A549 (cell line): ENCODE measurements at regions not wholly inside any gene's neighbourhood (a gene's known extent, or its start where the extent isn't known, plus 50 kb on each side); places are given as distances from the start of the nearest gene placed in this dataset.

Source experiments
- ATAC-seq, 2 experiments: fragments of 200-7000 bp in 1 of 2; fragments of >200 bp in 1 of 2; cut with Nextera tagmentation in 1 of 2; cut with Tn5 transposase in 1 of 2; 3 replicates each; pipeline versions ENCODE4 v1.8.0 to v1.9.1; 2018 to 2020; ENCODE audit warnings: mild to moderate bottlenecking in 1 of 2, moderate library complexity in 1 of 2
- CTCF ChIA-PET: fragments of 300-600 bp; sonication (Branson Sonifier 250); formaldehyde crosslinking; extraction: SDS; loops from one replicate; lab custom pipeline; 2021; ENCODE audit warnings: antibody characterized with exemption, inconsistent platforms; lab: Yijun Ruan, JAX
- POLR2A ChIA-PET: fragments of 350-600 bp; formaldehyde crosslinking; extraction: SDS; loops from one replicate; lab custom pipeline; 2021; ENCODE audit warnings: antibody characterized with exemption, inconsistent platforms; lab: Yijun Ruan, JAX
- DNase-seq, 2 experiments: peaks; one replicate each; pipeline versions ENCODE4 v3.0.0 to v3.0.0-alpha.2; 2011 to 2016; ENCODE audit warnings: low read depth in 1 of 2, low spot score in 1 of 2
- FAIRE-seq: peaks from 2 replicates; lab custom pipeline; 2011; peaks lifted over from hg19 to GRCh38; lab: Jason Lieb, UNC
- H3K27ac ChIP-seq, 2 experiments: fragments of >200 bp; sonication (Bioruptor Twin); formaldehyde crosslinking; 3 replicates each; pipeline ENCODE4 v1.5.1; 2016 to 2017
- H3K4me1 ChIP-seq: fragments of >200 bp; sonication (Bioruptor Twin); formaldehyde crosslinking; 3 replicates; pipeline ENCODE4 v1.6.1; 2016
- H3K4me2 ChIP-seq: fragments of >200 bp; sonication (Bioruptor Twin); formaldehyde crosslinking; 3 replicates; pipeline ENCODE4 v1.6.1; 2016
- H3K4me3 ChIP-seq: fragments of >200 bp; sonication (Bioruptor Twin); formaldehyde crosslinking; 3 replicates; pipeline ENCODE4 v1.5.1; 2016
- H3K9me3 ChIP-seq: fragments of >200 bp; sonication (Bioruptor Twin); formaldehyde crosslinking; 3 replicates; pipeline ENCODE4 v1.6.1; 2016
- ATOH8 ChIP-seq: fragments of 250-450 bp; sonication (Bioruptor Pico); IDR thresholded peaks from 2 replicates; pipeline ENCODE4 v1.5.0; 2020; ENCODE audit warnings: low read depth, mild to moderate bottlenecking, moderate library complexity
- CHD2 ChIP-seq: fragments of 150-350 bp; IDR thresholded peaks from 2 replicates; pipeline ENCODE4 v1.6.1; 2014; ENCODE audit warnings: low read length; ENCODE audit not compliant: partially characterized antibody
- EHMT2 ChIP-seq: fragments of 200-600 bp; sonication (generic); IDR thresholded peaks from 2 replicates; pipeline ENCODE4 v1.6.1; 2016; ENCODE audit warnings: antibody characterized with exemption, low read depth, mild to moderate bottlenecking, moderate library complexity
- ELK1 ChIP-seq: fragments of 150-350 bp; IDR thresholded peaks from 2 replicates; pipeline ENCODE4 v1.6.1; 2014; ENCODE audit warnings: low read depth, mild to moderate bottlenecking, low read length
- FOSB ChIP-seq: fragments of 250-450 bp; sonication (Bioruptor Pico); IDR thresholded peaks from 2 replicates; pipeline ENCODE4 v1.5.0; 2020; ENCODE audit warnings: mild to moderate bottlenecking, moderate library complexity
- FOXS1 ChIP-seq: fragments of 250-450 bp; sonication (Bioruptor Pico); IDR thresholded peaks from 2 replicates; pipeline ENCODE4 v1.5.0; 2020; ENCODE audit warnings: mild to moderate bottlenecking, moderate library complexity
- HEYL ChIP-seq: fragments of 250-450 bp; sonication (Bioruptor Pico); IDR thresholded peaks from 2 replicates; pipeline ENCODE4 v1.8.0; 2021; ENCODE audit warnings: mild to moderate bottlenecking, moderate library complexity
- HOXA7 ChIP-seq: fragments of 250-450 bp; sonication (Bioruptor Pico); IDR thresholded peaks from 2 replicates; pipeline ENCODE4 v1.5.0; 2020; ENCODE audit warnings: mild to moderate bottlenecking, moderate library complexity
- HOXB5 ChIP-seq: fragments of 250-450 bp; sonication (Bioruptor Pico); IDR thresholded peaks from 2 replicates; pipeline ENCODE4 v1.5.0; 2020; ENCODE audit warnings: mild to moderate bottlenecking, moderate library complexity
- KDM1A ChIP-seq: fragments of 200-600 bp; sonication (generic); IDR thresholded peaks from 2 replicates; pipeline ENCODE4 v1.6.1; 2016; ENCODE audit warnings: low read depth, mild to moderate bottlenecking
- MAX ChIP-seq: IDR thresholded peaks from 2 replicates; pipeline ENCODE4 v1.6.1; 2012
- MYC ChIP-seq: IDR thresholded peaks from 2 replicates; pipeline ENCODE4 v1.6.1; 2012; ENCODE audit warnings: mild to moderate bottlenecking, inconsistent platforms, low read length, improper control_type of control experiment, borderline replicate concordance
- NFE2L2 ChIP-seq: fragments of 150-350 bp; conservative IDR thresholded peaks from 2 replicates; pipeline ENCODE4 v1.6.1; 2014; ENCODE audit warnings: low read length
- NPAS2 ChIP-seq: fragments of 250-450 bp; sonication (Bioruptor Pico); IDR thresholded peaks from 2 replicates; pipeline ENCODE4 v1.8.0; 2022; ENCODE audit warnings: mild to moderate bottlenecking, moderate library complexity, borderline replicate concordance
- RARB ChIP-seq: fragments of 250-450 bp; sonication (Bioruptor Pico); IDR thresholded peaks from 2 replicates; pipeline ENCODE4 v1.8.0; 2021; ENCODE audit warnings: mild to moderate bottlenecking, moderate library complexity
- REST ChIP-seq: fragments of 200-600 bp; sonication (generic); IDR thresholded peaks from 2 replicates; pipeline ENCODE4 v1.6.1; 2016; ENCODE audit warnings: antibody characterized with exemption, mild to moderate bottlenecking, moderate library complexity
- RFX5 ChIP-seq: fragments of 450-650 bp; IDR thresholded peaks from 2 replicates; pipeline ENCODE4 v1.7.1; 2014; ENCODE audit warnings: antibody characterized with exemption, mild to moderate bottlenecking, moderate library complexity
- SMC3 ChIP-seq: fragments of >200 bp; sonication (Bioruptor Twin); formaldehyde crosslinking; IDR thresholded peaks from 3 replicates; pipeline ENCODE4 v1.6.1; 2018; ENCODE audit warnings: inconsistent platforms
- SREBF2 ChIP-seq: fragments of 450-650 bp; IDR thresholded peaks from 2 replicates; pipeline ENCODE4 v1.6.1; 2014; ENCODE audit warnings: mild to moderate bottlenecking, moderate library complexity
- TFCP2L1 ChIP-seq: fragments of 250-450 bp; sonication (Bioruptor Pico); IDR thresholded peaks from 2 replicates; pipeline ENCODE4 v1.5.0; 2021; ENCODE audit warnings: mild to moderate bottlenecking
- ZC3H11A ChIP-seq: fragments of 450-650 bp; IDR thresholded peaks from 2 replicates; pipeline ENCODE4 v1.6.1; 2014; ENCODE audit warnings: antibody characterized with exemption, mild to moderate bottlenecking
- ZSCAN20 ChIP-seq: fragments of 250-450 bp; sonication (Bioruptor Pico); IDR thresholded peaks from 2 replicates; pipeline ENCODE4 v1.8.0; 2022; ENCODE audit warnings: mild to moderate bottlenecking, moderate library complexity
- WGBS: methylation state at CpG from one replicate; pipeline ENCODE4 v1.1.6; 2017; ENCODE audit errors: missing lambda C conversion rate; 5-methylcytosine and 5-hydroxymethylcytosine counted together

GRCh38 chr14:101289911-101290310, 271.4 kb upstream of the DIO3 start:
- no peak for ATAC-seq
- Histone ChIP-seq H3K9me3 (no peaks in the 10 kb centered on the region), H3K27ac (no peak overlapping the region), H3K4me1 (no peaks in the 10 kb centered on the region), H3K4me2 (no peak overlapping the region), H3K4me3 (no peak overlapping the region)
- TF ChIP-seq ZC3H11A = no peak
- TF ChIP-seq KDM1A = no peak
- TF ChIP-seq ZSCAN20 (CRISPR knock-in tag) = no peak
- TF ChIP-seq NFE2L2 = no peak
- no peak for TF ChIP-seq EHMT2
- 78% methylated on average over 7 of the region's 7 CpGs for WGBS
- DNase-seq = no peak
- FAIRE-seq = no peak
- ChIA-PET POLR2A (no interaction called here), CTCF (no interaction called here)

- WGBS = 73% methylated on average over 6 of the region's 6 CpGs
- DNase-seq (no peak), FAIRE-seq (no peak), ATAC-seq (no peak)
- Histone ChIP-seq H3K4me1 (no peaks in the 10 kb centered on the region), H3K27ac (no peak overlapping the region), H3K4me2 (no peak overlapping the region), H3K9me3 (peaks cover 2% of the 10 kb centered on the region; the same call in 2 of the 3 replicates), H3K4me3 (no peak overlapping the region)
- POLR2A ChIA-PET = interaction anchor here (0.5 kb wide), 1 partner anchor 8 kb away, joined by 3 read pairs; no protein-coding TSS in a partner anchor
- TF ChIP-seq RARB (CRISPR knock-in tag) = no peak
- no peak for TF ChIP-seq REST
- TF ChIP-seq NFE2L2 = no peak
- no peak for TF ChIP-seq ATOH8
- TF ChIP-seq ZC3H11A = no peak
- no peak for TF ChIP-seq NPAS2 (CRISPR knock-in tag)
- TF ChIP-seq SMC3 = no peak
- TF ChIP-seq EHMT2 = no peak
- no peak for TF ChIP-seq TFCP2L1 (CRISPR knock-in tag)
- no peak for TF ChIP-seq HOXB5
- no peak for TF ChIP-seq HEYL (CRISPR knock-in tag)
- no peak for TF ChIP-seq HOXA7
- TF ChIP-seq MAX = no peak
- no peak for TF ChIP-seq CHD2
- no peak for TF ChIP-seq ELK1
- no peak for TF ChIP-seq FOSB (CRISPR knock-in tag)
- no peak for TF ChIP-seq MYC
- no peak for TF ChIP-seq RFX5
- no peak for TF ChIP-seq FOXS1 (CRISPR knock-in tag)
- TF ChIP-seq SREBF2 = no peak
- CTCF ChIA-PET = interaction anchor here (0.6 to 1.5 kb wide), 2 partner anchors 51 to 439 kb away, joined by 3 read pairs; no protein-coding TSS in a partner anchor
Measured at GRCh38 chr14:101290611-101291010, 270.7 kb upstream of the DIO3 start.
